Renal cortex interstitium (tissue), 11 donors: ENCODE measurements at regions not wholly inside any gene's neighbourhood (a gene's known extent, or its start where the extent isn't known, plus 50 kb on each side); places are given as distances from the start of the nearest gene placed in this dataset.

Source experiments
- DNase-seq, 11 donors: peaks; one replicate each; pipeline ENCODE4 v3.0.0-alpha.2; 2013; ENCODE audit warnings: low read depth in 9 of 11, low spot score in 4 of 11; ENCODE audit errors: extremely low read depth in 1 of 11

- no peak for DNase-seq
Observed at GRCh38 chr10:111522551-111522950, 445.7 kb downstream of the ADRA2A start.

DNA sequence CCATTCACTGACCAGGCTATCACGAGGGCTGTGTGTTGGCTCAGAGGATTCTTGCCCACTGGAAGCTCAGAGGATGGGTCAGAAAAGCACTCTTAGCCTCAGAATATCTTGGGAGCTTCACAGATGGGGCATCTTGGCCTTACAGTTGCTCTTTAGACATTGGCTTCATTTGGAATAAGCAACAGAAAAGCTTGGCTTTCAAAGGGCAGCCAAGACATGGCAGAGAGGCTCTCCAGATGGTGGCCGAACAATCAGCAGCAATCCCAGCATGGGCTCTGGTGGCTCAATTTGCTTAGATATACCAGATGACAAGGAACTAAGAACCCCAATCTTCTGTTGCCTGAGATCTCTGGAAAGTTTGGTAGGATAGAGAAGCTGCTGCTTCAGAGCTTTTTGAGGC is 446.2 kb downstream of the ADRA2A start:
- no peak for DNase-seq

GRCh38 chr10:111524134-111524533 is 447.3 kb downstream of the ADRA2A start:
- no peak for DNase-seq

DNA sequence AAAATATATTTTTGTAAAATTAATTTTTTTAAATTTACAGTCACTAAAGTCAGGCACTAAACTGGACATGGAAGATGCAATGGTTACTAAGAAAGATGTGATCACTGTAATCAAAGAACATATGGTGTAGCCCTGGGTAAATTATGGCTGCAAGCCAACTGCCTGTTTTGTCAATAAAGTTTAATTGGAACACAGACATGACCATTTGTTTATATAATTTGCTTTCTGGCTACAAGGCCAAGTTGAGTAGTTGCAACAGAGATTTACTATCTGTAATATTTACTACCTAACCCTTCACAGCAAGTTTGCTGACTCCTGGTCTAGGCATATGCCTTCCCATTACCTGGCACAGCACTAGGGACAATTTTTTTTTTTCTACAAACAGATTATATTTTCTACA is 448.9 kb downstream of the ADRA2A start:
- DNase-seq, result no peak

DNA sequence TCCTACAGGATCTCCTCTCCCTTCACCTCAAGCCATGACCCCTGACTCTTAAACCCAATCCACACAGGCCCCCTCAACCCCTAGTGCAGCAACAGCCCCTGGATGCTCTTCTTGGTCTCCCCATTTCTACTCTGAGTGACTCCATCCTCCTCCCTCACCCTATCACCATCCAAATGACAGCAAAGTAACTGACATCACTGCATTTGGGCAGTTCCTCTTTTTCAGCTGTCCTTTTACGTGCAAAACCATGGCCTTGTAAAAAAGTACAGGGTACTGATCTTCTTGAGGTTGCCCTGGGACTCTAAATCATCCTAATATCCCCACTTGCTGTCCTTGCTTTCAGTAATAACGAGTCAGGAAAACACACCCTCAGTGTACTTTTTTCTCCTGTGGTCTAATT is 454.9 kb downstream of the ADRA2A start:
- no peak for DNase-seq

- no peak for DNase-seq
Observed at GRCh38 chr10:111532139-111532538, 455.3 kb downstream of the ADRA2A start.

DNA sequence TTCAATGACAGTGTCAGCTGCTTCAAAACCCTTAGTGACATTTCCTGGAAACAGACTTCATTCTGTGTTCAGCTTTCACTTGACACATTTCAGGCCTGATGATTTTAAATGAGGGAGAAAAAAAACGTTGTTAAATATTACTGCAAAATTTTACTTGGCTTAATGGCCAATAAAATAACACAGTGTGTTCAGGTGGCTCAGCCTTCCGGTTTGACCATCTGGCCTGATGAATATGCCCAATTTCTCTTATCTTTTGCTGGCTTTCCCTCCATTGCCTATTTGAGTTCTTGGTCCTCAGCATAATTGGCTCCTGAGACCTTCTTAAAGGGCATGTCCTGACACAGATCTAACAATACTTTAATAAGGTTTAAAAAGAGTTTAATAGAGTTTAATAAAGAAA is 462.4 kb downstream of the ADRA2A start:
- no peak for DNase-seq

DNA sequence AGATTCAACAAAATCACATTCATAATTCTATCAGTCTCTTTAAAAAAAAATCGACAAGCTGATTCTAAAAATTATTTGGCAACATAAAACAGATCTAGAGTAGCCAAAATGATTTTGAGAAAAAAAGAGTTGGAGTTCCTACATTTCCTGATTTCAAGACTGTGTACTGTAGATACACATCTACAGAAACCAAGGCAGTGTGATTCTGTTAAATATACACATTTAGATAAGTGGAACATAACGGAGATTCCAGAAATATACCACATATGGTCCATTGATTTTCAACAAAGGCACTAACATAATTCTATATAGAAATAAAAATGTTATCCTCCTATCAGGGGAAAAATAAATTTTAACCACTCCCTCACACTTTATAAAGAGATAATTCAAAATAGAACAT is 467.0 kb downstream of the ADRA2A start:
- no peak for DNase-seq

DNA sequence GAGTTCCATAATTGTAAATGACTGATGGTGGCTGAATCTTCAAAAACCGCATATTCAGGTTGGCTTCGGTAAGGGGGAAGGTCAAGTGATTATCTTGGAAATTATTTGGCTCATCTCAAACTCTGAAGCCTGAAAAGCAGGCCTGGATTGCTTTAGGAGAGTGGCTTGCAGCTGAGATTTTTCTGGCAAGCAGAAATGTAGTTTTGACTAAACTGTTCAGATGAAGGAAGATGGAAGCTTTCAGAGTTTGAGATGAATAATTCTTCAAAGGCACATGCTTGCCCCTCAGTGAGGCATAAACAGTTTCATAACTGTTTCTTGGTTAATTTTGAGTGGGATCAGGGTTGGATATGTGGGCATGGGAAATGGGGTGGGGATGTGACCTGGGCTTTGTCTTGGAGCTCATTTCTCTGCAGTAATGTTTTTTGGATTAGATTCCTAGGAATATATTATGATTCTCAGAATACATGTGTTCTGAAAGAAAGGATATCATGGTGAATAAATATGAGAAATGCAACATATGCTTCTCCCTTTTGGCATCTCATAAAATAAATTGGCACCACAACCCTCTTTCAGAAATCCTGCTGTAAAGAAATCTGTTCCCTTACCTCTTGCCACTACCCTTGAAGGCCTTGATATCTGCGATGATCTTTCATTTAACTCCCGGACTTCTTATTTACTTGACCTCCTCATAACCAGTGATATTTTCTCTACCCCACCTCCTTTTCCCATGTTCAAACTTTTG is 469.2 kb downstream of the ADRA2A start:
- DNase-seq, result no peak

DNA sequence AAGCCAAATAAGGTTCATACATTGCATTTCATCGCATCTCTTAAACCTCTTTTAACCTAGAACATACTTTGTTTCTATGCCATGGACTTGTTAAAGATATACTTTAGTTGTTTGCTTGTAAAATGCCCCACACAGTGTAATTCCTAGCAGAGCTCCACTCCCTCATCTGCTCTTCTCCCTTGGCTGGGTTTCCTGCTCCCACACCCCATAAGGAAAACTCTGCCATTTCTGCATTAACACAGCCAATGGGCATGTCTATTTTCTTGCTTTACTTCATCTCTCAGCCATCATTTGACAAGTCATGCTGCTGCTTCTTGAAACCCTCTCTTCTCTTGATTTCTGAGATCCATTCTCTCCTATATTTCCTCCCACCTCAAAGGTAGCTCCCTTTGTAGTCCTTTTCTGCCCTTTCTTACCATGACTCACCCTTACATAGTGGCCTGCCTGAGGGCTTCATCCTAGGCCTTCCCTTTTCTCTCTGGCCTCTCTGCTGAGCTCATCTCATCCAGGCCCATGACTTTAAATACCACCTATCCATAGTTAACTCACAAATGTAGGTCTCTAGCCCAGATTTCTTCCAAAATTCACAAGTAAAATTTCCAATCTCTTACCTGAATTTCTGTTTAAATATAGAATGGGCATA is 471.4 kb downstream of the ADRA2A start:
- no peak for DNase-seq

DNA sequence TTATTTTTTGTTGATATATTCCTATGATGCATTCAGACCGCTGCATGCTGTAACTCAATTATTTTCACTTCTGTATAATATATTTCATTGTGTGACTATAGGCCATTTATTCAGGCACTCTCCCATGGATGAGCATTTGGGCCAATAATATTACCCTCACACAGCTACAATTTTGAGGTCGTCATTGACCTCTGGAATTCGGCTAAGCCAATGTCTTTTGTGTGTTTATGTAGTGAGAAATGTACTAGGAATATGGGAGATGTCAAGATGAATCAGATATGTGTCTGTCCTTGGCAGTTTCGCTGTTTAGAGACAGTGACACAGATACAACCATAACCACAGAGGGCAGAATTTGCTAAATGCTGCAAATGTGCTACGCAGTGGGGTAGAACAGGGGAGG is 474.2 kb downstream of the ADRA2A start:
- no peak for DNase-seq

DNA sequence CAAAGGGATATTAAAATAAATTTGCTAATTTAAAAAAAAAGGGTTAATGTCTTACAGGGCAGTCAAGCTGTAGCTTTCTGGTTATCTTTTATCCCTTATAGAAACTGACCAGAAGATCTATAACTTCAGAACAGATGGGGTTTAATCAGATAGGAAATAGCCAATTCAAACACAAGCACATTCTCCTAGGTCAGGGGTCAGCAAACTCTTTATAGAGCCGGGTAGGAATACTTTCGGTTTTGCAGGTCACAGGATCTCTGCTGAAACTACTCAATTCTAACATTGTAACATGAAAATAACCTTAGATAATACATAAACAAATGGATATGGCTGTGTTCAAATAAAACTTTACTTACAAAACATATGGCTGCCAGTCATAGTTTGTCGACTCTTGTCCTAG is 479.8 kb downstream of the ADRA2A start:
- no peak for DNase-seq

DNA sequence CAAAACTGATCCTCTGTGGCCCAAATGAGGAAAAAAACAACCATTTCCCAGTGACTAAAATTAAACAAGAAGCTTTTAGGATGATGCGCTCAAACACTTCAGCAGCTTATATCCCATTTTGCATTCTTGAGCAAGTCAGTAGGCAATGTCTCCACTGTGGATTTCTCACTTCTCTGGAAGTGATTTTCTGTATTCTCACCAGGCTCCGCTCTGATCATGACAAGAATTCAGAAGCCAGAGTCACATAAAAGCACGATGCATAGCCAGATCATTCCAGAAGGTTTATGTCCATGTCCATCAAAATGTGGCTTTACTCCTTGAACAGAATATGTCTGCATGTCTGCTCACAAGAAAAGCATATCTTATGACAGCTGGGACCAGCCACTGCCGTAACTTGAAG is 481.4 kb downstream of the ADRA2A start:
- DNase-seq, result no peak

GRCh38 chr10:111560027-111560426 is 483.2 kb downstream of the ADRA2A start:
- no peak for DNase-seq

- no peak for DNase-seq
Observed at GRCh38 chr10:111561124-111561523, 484.3 kb downstream of the ADRA2A start.

DNA sequence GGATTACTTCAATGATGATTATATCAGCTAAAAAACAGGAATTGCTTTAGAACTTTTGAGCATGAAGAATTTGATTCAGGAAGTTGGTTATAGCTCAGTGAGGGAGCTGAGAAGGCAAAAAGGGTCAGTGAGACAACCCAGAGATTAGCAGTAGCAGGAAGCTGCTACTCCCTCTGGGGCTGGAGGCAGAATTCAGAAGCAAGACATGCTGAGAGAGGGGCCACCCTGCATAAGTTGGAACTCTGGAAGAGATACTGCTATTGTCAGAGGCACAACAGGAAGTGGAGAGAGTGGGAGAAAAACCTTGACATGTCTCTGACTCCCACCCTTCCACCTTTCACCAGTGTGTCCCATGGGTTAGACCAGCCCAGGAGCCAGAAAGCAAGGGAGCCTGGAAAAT is 488.7 kb downstream of the ADRA2A start:
- DNase-seq, result no peak

DNA sequence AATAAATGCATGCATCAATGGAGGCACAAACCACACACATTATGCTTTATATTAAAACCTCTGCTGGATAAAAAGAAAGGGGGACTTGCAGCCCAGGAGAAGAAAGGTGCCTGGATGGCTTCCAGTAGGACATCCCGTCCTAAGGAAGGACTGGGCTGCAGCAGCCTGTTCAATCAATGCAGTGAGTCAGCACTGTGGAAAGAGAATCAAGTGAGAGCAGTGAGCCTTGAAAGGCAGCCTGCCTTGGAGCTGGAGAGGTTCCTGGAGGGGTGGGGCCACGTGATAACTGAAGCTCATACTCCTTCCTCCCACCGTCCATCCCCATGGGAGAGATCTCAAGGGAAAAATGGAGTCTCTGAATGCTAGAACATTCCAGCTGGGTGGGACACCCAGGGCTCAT is 501.2 kb downstream of the ADRA2A start:
- DNase-seq, result no peak

GRCh38 chr10:111579473-111579872 is 502.6 kb downstream of the ADRA2A start:
- DNase-seq, result no peak

- no peak for DNase-seq
Observed at GRCh38 chr10:111590703-111591102, 513.9 kb downstream of the ADRA2A start.

DNA sequence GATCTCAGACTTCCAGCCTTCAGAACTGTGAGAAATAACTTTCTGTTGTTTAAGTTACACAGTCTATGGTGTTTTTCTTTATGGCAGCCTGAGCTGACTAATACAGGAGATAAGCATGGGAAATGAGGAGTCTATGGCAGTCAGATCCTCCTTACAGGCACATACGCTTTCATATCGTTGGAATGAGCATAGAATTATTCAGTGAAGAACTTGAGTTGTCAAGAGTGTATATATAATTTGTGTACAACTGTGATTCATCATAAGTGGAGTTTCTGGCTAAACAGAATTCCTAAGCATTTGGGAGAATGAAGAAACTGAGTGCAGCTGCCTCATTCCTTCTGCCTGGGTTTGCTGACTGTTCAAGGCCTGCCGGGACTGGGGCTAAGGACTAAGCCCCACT is 516.7 kb downstream of the ADRA2A start:
- DNase-seq, result no peak

- DNase-seq, result no peak
Observed at GRCh38 chr10:111595173-111595572, 518.3 kb downstream of the ADRA2A start.
